ENCODE measurements at regions not wholly inside any gene's neighbourhood (a gene's known extent, or its start where the extent isn't known, plus 50 kb on each side); places are given as distances from the start of the nearest gene placed in this dataset.

GRCh38 chr15:98190914-98191313 is 230.4 kb downstream of the ARRDC4 start:
- DNase-seq: no peak

DNA sequence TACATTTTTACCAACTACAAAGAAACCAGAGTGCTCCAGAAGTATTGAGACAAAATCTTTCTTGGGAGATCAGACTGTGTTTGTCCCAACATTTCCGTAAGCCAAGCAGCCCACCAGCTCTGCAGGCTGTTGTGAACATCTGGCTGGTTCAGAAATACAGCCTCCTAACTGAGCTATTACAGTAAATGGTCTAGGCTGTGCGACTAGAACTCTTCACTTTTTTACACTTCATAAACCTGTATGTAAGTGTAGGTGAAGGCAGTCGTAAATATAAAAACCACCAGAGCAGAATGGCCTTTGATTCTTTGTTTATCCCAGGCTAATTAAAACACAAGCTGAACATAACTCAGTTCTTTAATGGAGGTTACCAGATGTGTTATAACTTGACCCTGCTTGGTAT is 235.3 kb downstream of the ARRDC4 start:
- no peak for DNase-seq

GRCh38 chr15:98196371-98196770 is 235.9 kb downstream of the ARRDC4 start:
- no peak for DNase-seq

DNA sequence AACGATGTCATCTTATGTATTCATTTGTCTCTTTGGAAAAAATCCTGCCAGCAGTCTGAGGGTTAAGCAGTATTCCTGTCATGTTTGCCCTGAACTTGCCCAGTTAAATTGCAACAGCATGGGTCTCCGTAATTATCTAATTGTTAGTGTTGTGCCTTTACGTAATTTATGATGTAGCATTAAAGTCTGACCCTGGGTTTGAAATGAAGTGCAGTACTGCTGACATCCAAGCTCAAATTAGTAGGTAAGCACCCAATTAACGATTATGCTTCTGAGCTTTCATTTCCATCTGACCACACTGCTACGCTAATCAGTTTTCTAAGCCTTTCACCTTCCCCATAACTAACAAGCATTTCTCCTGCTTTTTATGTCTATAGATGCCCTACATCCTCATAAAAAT is 241.8 kb downstream of the ARRDC4 start:
- DNase-seq: no peak

GRCh38 chr15:98203872-98204660 is 243.6 kb downstream of the ARRDC4 start:
- no peak for DNase-seq

DNA sequence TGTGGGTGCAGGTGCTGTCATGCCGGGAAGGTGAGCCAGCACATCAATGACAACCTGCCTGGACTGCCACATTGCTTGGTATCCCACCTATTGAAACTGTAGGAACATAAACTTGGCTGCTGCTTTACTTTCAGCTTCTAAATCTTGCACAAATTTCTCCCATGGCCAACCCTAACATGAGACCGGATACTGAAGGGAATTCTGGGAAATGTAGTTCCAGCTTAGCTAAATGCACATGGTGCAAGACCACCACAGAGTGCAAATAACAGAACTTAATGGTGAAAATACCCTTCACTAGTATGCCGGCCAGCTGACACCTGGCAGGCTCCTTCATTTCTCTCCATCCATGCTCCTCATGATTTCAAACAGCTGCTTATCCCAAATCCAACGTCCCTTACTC is 247.4 kb downstream of the ARRDC4 start:
- no peak for DNase-seq

GRCh38 chr15:98213346-98213979 is 253.0 kb downstream of the ARRDC4 start:
- no peak for DNase-seq

DNA sequence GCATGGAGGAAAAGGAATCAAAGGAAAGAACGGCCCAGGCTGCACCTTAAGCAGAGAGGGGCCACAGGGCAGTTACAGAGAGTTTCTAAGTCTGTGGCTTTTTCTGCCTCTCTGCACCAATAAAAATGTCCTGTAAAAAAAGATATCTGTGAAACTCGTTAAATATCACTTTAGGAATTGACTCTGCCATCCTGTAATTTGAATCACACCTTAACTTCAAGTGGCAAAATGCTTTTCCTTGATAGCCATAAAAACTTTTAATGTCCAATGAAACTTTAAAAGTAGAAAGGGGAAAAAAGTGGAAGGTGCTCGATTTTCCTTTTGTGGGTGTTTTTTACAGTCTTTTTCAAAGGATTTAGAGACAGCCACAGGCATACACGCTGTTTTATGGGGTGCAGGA is 255.7 kb downstream of the ARRDC4 start:
- no peak for DNase-seq

- DNase-seq: no peak
Measured at GRCh38 chr15:98217356-98217755, 256.9 kb downstream of the ARRDC4 start.

- no peak for DNase-seq
Measured at GRCh38 chr15:98221144-98221543, 260.6 kb downstream of the ARRDC4 start.

- no peak for DNase-seq
Measured at GRCh38 chr15:98221577-98221976, 261.1 kb downstream of the ARRDC4 start.

GRCh38 chr15:98226149-98226548 is 265.6 kb downstream of the ARRDC4 start:
- DNase-seq: no peak

DNA sequence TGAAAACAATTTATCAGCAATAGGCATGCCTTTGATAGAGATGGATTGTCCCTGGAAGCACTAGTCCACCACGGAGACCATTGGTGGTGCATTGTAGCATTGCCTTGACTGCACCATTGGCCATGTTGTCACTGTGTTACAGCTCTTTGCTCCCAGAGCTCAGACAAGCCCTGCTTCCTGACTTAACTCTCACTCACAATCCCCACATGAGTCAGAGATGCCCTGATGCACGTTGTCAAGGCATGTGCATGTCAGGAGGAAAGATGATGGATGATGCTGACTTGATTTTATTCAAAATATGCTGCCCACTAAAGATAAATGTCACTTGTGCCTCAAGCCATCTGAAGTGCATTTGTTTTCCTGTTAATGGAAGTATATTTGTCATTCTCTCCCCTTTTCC is 266.1 kb downstream of the ARRDC4 start:
- DNase-seq: no peak

DNA sequence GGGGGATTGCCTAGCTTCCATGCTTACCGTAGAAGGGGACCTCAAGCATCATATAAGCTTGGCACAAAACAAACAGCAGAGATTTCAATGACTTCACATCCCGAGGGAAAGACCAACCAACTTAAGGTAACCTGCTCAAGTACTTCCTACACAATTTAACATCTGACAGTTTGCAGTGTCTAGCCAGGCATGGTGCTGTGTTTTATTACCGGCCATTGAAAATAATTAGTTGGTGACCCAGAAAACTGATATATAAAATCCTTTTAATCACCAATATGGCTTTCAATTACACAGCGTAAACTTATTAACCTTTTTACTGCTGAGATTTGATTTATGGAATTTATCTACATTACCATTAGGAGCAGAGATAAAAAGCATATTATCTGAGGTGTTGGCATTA is 268.3 kb downstream of the ARRDC4 start:
- no peak for DNase-seq

- DNase-seq: no peak
Measured at GRCh38 chr15:98230975-98231374, 270.5 kb downstream of the ARRDC4 start.

DNA sequence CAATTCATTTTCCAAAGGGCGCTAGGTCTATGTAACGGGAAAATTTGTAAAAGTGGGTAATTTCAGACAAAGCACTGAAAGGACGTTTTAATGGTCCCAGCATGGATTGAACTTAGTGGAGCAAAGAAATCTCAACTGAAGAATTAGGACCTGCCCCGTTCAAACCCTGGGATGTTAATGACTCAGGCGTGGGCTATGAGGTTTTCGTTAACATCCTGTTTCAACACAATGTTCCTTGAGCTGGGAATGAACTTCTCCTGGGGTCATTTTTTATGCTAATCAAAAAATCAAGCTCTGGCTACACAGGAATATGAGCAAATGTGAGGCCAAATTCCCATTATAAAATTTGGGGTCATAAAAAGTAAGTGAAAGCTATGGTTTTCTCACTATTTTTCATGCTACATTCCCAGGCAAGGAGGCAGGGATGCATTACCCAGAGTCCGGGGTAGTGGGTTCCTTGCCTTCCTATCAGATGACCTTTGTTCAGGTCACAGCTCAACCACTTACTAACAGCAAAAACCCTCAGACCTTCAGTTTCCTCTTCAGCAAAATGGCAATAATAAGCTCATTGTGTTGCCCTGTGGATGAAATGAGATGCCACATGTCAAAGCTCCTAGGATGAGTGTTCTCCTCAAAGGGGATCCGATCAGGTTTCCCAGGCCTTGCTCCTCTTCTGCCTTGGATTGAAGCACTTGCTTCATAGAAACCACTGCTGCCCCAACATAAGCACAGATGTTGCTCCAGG is 271.4 kb downstream of the ARRDC4 start:
- DNase-seq: no peak

DNA sequence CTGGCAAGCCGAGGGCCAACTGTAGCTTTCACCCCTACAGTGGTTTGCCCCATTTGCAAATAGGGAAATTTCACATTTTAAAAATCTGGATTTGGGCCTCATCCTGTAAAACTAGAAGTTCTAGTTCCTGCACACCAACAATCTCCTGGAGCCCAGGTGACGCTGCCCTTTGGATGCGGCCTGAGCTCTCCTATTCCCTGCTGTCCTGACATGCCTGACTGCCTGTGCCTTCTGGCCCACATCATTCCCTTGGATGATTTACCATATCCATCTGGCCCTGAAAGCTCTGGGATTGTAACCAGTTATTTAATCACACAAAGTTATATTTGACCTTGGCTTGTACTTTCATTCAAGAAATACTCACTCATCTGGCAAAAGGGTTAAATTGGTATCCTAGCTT is 272.3 kb downstream of the ARRDC4 start:
- no peak for DNase-seq

- DNase-seq: no peak
Measured at GRCh38 chr15:98233873-98234272, 273.4 kb downstream of the ARRDC4 start.

- no peak for DNase-seq
Measured at GRCh38 chr15:98240303-98240702, 279.8 kb downstream of the ARRDC4 start.

GRCh38 chr15:98241032-98241554 is 280.6 kb downstream of the ARRDC4 start:
- no peak for DNase-seq

DNA sequence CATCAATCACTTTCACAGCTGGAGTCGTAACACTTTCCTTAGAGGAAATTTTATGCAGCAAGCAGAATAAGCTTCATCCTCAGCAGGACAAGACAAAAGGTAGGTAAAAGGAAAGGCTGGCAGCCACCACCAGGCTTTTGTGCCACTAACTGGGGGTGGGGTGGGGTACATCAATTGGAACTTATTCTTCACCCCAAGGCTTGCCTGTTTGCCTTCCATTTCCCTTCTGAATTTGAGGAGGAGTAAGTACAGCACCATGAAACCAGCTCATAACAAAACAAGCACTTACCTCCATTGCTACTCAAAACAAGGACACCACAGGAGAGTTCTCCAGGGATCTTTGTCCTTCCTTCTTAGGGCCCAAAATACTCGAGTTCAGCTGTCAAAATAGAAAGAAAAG is 296.8 kb downstream of the ARRDC4 start:
- no peak for DNase-seq

GRCh38 chr15:98263787-98264186 is 303.3 kb downstream of the ARRDC4 start:
- no peak for DNase-seq

Measured in hypothalamus (tissue), 51 donors.